Activated effector memory CD4-positive, alpha-beta T cell treated with anti-CD3 and anti-CD28 coated beads, Interleukin-2, amount 50 U/mL, for 16 hours (primary cell): ENCODE measurements at regions not wholly inside any gene's neighbourhood (a gene's known extent, or its start where the extent isn't known, plus 50 kb on each side); places are given as distances from the start of the nearest gene placed in this dataset.
"Not testable (repeated sequence)": the region's sequence is repeated elsewhere in the genome, so short reads cannot be mapped to it uniquely, and the experiment has no call there.

ENCODE experiments used
- DNase-seq: peaks from one replicate; pipeline ENCODE4 v3.0.0-alpha.2; 2020

- DNase-seq = no peak
Observed at GRCh38 chr6:121597654-121598053, 162.2 kb downstream of the GJA1 start.

- not testable (repeated sequence) for DNase-seq
Observed at GRCh38 chr6:121599331-121599730, 163.9 kb downstream of the GJA1 start.

GRCh38 chr6:121600389-121601168 lies 165.1 kb downstream of the GJA1 start:
- DNase-seq = no peak

GRCh38 chr6:121603486-121603885 lies 168.0 kb downstream of the GJA1 start:
- no peak for DNase-seq

- DNase-seq = no peak
Observed at GRCh38 chr6:121607721-121608120, 172.3 kb downstream of the GJA1 start.

GRCh38 chr6:121608270-121608669 lies 172.8 kb downstream of the GJA1 start:
- DNase-seq = no peak

GRCh38 chr6:121609281-121609680 lies 173.8 kb downstream of the GJA1 start:
- no peak for DNase-seq

- no peak for DNase-seq
Observed at GRCh38 chr6:121612927-121613326, 177.5 kb downstream of the GJA1 start.

- no peak for DNase-seq
Observed at GRCh38 chr6:121614115-121614514, 178.7 kb downstream of the GJA1 start.

GRCh38 chr6:121615493-121615892 lies 180.0 kb downstream of the GJA1 start:
- DNase-seq = no peak

GRCh38 chr6:121616406-121616805 lies 181.0 kb downstream of the GJA1 start:
- no peak for DNase-seq

- DNase-seq = no peak
Observed at GRCh38 chr6:121617388-121617787, 181.9 kb downstream of the GJA1 start.

GRCh38 chr6:121619013-121619412 lies 183.6 kb downstream of the GJA1 start:
- no peak for DNase-seq

GRCh38 chr6:121619987-121620740 lies 184.7 kb downstream of the GJA1 start:
- DNase-seq = no peak

- no peak for DNase-seq
Observed at GRCh38 chr6:121627761-121628160, 192.3 kb downstream of the GJA1 start.

GRCh38 chr6:121630716-121631115 lies 195.3 kb downstream of the GJA1 start:
- DNase-seq = no peak

GRCh38 chr6:121631752-121632151 lies 196.3 kb downstream of the GJA1 start:
- DNase-seq = not testable (repeated sequence)

GRCh38 chr6:121633309-121633708 lies 197.9 kb downstream of the GJA1 start:
- DNase-seq = no peak

- not testable (repeated sequence) for DNase-seq
Observed at GRCh38 chr6:121634586-121634985, 199.1 kb downstream of the GJA1 start.

- DNase-seq = no peak
Observed at GRCh38 chr6:121635355-121635754, 199.9 kb downstream of the GJA1 start.

- not testable (repeated sequence) for DNase-seq
Observed at GRCh38 chr6:121636217-121636616, 200.8 kb downstream of the GJA1 start.

GRCh38 chr6:121639021-121639420 lies 203.6 kb downstream of the GJA1 start:
- no peak for DNase-seq

- DNase-seq = no peak
Observed at GRCh38 chr6:121641158-121641557, 205.7 kb downstream of the GJA1 start.

GRCh38 chr6:121645100-121645745 lies 209.8 kb downstream of the GJA1 start:
- DNase-seq = no peak
